ENCODE measurements at regions not wholly inside any gene's neighbourhood (a gene's known extent, or its start where the extent isn't known, plus 50 kb on each side); places are given as distances from the start of the nearest gene placed in this dataset.
A peak's percentile ranks its signal among the peaks of the same experiment; 100 is the strongest.

DNA sequence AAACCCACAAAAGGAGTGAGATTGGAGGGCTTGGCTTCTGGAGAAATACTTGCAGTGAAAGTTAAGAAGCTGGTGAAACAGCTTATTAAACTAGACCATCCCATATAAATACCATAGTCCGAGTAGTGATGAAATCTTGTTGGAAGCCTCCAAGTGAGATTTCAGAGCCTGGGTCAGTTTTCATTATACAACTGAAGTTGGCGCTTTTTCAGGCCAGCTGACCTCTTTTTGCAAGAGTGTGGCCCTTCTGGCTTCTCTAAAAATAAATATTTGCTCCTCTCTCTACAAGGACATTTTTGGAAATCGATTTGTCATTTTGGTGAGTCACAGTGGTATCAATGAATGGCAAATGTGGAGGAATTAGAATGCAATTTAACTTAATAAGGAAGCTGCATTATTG is 51.2 kb upstream of the THRB start:
- DNase-seq (ENCODE audit: extremely low spot score): no peak
- WGBS: 73% methylated on average over 3 of the region's 3 CpGs
- H3K4me3 ChIP-seq: no peak overlapping the region
- H3K4me1 ChIP-seq: peaks cover 10 to 20% (median 12%) of the 10 kb centered on the region in 4 donors
- H3K27ac ChIP-seq (replicated peaks in 1 of 4): no peak overlapping the region
- no peaks in the 10 kb centered on the region for H3K9me3 ChIP-seq
- TF ChIP-seq POLR2A (IDR thresholded peaks at IDR 0.05; ENCODE audit: low read depth) (no peak), EP300 (IDR thresholded peaks at IDR 0.05) (no peak), POLR2AphosphoS5 (IDR thresholded peaks at IDR 0.05) (no peak)
- TF ChIP-seq, protein P1, sequence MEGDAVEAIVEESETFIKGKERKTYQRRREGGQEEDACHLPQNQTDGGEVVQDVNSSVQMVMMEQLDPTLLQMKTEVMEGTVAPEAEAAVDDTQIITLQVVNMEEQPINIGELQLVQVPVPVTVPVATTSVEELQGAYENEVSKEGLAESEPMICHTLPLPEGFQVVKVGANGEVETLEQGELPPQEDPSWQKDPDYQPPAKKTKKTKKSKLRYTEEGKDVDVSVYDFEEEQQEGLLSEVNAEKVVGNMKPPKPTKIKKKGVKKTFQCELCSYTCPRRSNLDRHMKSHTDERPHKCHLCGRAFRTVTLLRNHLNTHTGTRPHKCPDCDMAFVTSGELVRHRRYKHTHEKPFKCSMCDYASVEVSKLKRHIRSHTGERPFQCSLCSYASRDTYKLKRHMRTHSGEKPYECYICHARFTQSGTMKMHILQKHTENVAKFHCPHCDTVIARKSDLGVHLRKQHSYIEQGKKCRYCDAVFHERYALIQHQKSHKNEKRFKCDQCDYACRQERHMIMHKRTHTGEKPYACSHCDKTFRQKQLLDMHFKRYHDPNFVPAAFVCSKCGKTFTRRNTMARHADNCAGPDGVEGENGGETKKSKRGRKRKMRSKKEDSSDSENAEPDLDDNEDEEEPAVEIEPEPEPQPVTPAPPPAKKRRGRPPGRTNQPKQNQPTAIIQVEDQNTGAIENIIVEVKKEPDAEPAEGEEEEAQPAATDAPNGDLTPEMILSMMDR (IDR thresholded peaks at IDR 0.05): no peak
- H3K36me3 ChIP-seq: no peaks in the 10 kb centered on the region
- no peaks in the 10 kb centered on the region for H3K27me3 ChIP-seq
- intact Hi-C loops (cut with DNase I): no loop called here

DNA sequence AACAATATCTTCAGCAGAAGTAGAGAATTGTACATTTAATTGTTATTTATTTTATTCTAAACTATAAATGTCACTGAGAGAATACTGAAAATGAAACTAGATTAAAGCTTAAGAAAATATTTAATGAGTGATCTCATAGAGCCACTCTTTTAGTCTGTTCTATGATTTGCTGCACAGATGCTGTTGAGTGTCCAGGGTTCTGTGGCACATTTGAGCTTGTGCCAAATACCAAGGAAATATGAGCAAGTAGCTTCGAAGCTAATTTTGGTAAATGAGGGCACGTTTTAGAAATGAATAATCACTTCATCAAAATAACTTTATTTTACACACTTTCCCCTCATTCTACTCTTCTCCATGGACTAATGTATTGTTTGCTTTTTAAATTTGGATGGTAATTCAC is 53.6 kb upstream of the THRB start:
- H3K4me1 ChIP-seq: peaks cover 10 to 20% (median 12%) of the 10 kb centered on the region in 4 donors
- TF ChIP-seq POLR2A (IDR thresholded peaks at IDR 0.05; ENCODE audit: low read depth) (no peak), EP300 (IDR thresholded peaks at IDR 0.05) (no peak), POLR2AphosphoS5 (IDR thresholded peaks at IDR 0.05) (peak in 1 of 2 donors; percentile 9)
- TF ChIP-seq, protein P1 (IDR thresholded peaks at IDR 0.05): no peak
- WGBS: 18% methylated on average over 2 of the region's 2 CpGs
- H3K4me3 ChIP-seq: no peak overlapping the region
- no peaks in the 10 kb centered on the region for H3K9me3 ChIP-seq
- intact Hi-C loops (cut with DNase I): no loop called here
- peak overlapping the region in 1 of 4 donors; percentile 8 for H3K27ac ChIP-seq (replicated peaks in 1 of 4)
- no peak for DNase-seq (ENCODE audit: extremely low spot score)
- no peaks in the 10 kb centered on the region for H3K27me3 ChIP-seq
- no peaks in the 10 kb centered on the region for H3K36me3 ChIP-seq

DNA sequence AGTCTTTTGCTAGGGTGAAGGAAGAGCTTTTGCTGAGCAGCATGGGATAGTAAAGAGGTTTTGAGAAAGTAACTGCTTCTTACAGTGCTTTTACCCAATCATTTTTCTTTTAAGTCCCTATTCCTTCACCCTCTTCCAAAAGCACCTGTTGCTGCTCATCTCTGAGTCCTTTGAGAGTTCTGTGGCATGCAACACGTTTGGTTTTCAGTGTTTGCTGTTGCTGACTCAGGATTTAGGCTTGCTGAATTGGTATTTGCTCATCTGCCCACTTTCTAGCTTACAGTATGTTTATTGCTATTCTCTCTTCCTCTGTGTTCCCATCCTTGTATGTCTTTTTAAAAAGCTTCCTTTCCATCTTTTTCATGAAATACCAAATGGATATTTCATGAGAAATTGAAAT is 55.9 kb upstream of the THRB start:
- Histone ChIP-seq H3K4me1 (peaks cover 10 to 19% (median 11%) of the 10 kb centered on the region in 4 donors), H3K27me3 (no peaks in the 10 kb centered on the region), H3K9me3 (no peaks in the 10 kb centered on the region), H3K27ac (replicated peaks in 1 of 4) (no peak overlapping the region), H3K36me3 (no peaks in the 10 kb centered on the region), H3K4me3 (no peak overlapping the region)
- no peak for DNase-seq (ENCODE audit: extremely low spot score)
- intact Hi-C loops (cut with DNase I): no loop called here
- WGBS: 25% methylated on average over 1 of the region's 1 CpG
- TF ChIP-seq, protein P1 (IDR thresholded peaks at IDR 0.05): no peak
- no peak for TF ChIP-seq EP300 (IDR thresholded peaks at IDR 0.05)
- TF ChIP-seq POLR2A (IDR thresholded peaks at IDR 0.05; ENCODE audit: low read depth): no peak
- no peak for TF ChIP-seq POLR2AphosphoS5 (IDR thresholded peaks at IDR 0.05)

DNA sequence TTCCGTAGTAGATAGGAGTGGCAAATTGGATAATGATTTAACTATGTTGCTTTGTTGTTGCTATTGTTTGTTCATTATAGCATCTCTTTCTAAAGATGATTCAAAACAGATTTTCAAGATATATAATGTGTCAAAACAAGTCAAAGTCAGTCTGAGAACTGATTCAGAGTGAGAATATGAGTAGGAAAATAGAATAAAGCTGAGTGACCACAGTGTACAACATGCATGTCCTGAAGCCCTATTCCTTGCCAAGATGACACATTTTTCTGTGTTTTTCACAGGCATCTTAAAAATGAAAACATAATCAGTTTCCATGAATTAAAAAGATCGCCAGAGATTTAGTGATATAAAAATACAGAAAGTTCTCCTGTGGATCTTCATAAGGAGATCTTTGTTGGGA is 57.0 kb upstream of the THRB start:
- Histone ChIP-seq H3K4me1 (peaks cover 7 to 13% (median 9%) of the 10 kb centered on the region in 4 donors), H3K9me3 (no peaks in the 10 kb centered on the region), H3K27ac (replicated peaks in 1 of 4) (no peak overlapping the region), H3K36me3 (no peaks in the 10 kb centered on the region), H3K27me3 (no peaks in the 10 kb centered on the region), H3K4me3 (no peak overlapping the region)
- TF ChIP-seq POLR2AphosphoS5 (IDR thresholded peaks at IDR 0.05) (no peak), POLR2A (IDR thresholded peaks at IDR 0.05; ENCODE audit: low read depth) (no peak)
- TF ChIP-seq, protein P1 (IDR thresholded peaks at IDR 0.05): no peak
- DNase-seq (ENCODE audit: extremely low spot score): no peak
- intact Hi-C loops (cut with DNase I): no loop called here
- WGBS: 85% methylated on average over 2 of the region's 2 CpGs

DNA sequence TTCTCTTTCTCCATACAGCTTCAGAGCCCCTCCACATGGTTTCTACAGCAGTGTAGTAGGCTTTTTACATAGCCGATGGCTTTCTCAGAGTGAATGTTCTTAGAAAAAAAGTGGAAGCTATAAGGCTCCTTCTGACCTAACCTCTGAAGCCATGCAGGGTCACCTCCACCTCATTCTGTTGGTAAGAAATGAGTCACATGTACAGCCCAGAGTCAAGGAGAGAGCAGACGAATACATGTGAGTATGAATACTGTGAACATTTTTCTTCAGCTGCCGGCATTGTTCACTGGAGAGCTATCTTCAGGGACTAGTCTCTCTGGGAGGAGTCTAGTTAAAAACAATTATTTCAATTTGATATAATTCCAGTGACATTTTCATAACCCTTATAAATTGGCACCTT is 68.2 kb upstream of the THRB start:
- Histone ChIP-seq H3K27me3 (no peaks in the 10 kb centered on the region), H3K4me1 (no peaks in the 10 kb centered on the region), H3K9me3 (peaks cover 0 to 5% (median 0%) of the 10 kb centered on the region in 4 donors), H3K27ac (replicated peaks in 1 of 4) (no peak overlapping the region), H3K4me3 (no peak overlapping the region), H3K36me3 (no peaks in the 10 kb centered on the region)
- DNase-seq (ENCODE audit: extremely low spot score): no peak
- intact Hi-C loops (cut with DNase I): no loop called here
- TF ChIP-seq EP300 (IDR thresholded peaks at IDR 0.05): no peak
- no peak for TF ChIP-seq POLR2A (IDR thresholded peaks at IDR 0.05; ENCODE audit: low read depth)
- 84% methylated on average over 3 of the region's 3 CpGs for WGBS

Measured in esophagus muscularis mucosa (tissue), 4 donors.